HG03135 (cell line): ENCODE measurements at regions not wholly inside any gene's neighbourhood (a gene's known extent, or its start where the extent isn't known, plus 50 kb on each side); places are given as distances from the start of the nearest gene placed in this dataset.
A peak's percentile ranks its signal among the peaks of the same experiment; 100 is the strongest.
"Not testable (repeated sequence)": the region's sequence is repeated elsewhere in the genome, so short reads cannot be mapped to it uniquely, and the experiment has no call there.

ENCODE experiments used
- ATAC-seq: cut with Tn5 transposase; IDR thresholded peaks from one replicate; pipeline ENCODE4 v1.9.1; 2021; ENCODE audit warnings: mild to moderate bottlenecking, moderate library complexity; ENCODE audit not compliant: unreplicated experiment

DNA sequence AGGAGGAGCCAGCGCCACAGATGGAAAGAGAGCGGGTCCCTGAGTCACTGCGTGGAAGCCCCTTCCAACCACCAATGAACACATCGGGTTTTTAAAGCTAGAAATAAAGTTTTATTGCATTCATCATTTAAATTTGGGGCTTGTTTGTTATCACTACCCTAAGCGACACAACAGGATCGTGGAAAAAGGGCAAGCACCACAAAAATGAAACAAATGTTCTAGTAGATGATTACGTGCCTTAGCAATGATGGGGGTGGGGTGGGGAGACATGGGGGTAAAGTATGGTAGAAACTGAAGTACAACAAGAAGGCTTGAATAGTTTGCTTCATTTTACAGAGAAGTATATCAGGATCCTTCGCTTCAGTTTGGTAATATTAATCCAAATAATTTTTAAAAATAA, 221.6 kb upstream of the ATP10A start:
- no peak for ATAC-seq

DNA sequence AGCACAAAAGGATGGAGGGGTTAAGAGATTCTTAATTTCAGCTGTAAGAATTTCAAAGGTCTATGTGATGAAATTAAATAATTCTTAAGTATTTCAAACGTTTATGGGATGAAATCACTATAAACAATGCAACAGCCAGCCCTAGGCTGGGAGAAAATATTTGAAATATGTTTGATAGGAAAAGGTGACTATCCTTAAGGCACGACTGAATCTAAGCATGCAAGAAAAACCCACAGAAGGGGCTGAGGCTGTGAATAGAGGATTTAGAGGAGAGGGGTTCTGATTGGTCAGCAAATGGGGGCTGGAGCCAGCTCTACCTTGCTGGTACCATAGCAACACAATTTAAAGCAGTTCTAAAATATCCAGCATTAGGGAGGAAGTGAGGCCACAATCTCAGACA, 220.8 kb upstream of the ATP10A start:
- ATAC-seq: no peak

- ATAC-seq: no peak
Measured at GRCh38 chr15:26083457-26083856, 220.3 kb upstream of the ATP10A start.

- ATAC-seq: peak; percentile 94
Measured at GRCh38 chr15:26082221-26083109, 219.3 kb upstream of the ATP10A start.

DNA sequence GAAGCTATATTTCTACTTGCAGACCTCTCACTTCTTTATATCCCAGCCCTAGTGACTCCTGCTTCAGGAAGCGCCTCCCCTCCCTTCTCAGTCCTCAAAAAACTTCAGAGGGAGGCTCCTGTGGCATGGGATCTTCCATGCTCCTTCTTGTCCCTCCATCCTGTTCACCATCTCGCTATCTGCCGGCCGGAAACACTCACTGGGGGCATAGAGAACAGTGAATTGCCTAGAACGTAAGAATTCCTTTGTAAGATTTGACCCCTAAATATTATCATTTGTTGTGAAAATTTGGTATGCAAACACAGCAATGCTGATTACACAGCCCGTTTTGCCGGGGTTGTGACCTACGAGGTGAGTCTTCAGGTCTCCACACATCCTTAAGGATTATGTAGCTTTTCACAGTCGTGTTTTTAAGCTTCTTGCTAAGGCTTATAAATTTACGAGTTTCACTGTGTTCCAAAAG, 218.7 kb upstream of the ATP10A start:
- no peak for ATAC-seq

GRCh38 chr15:26075770-26076169, 212.6 kb upstream of the ATP10A start:
- ATAC-seq: no peak

- no peak for ATAC-seq
Measured at GRCh38 chr15:26073430-26074333, 210.6 kb upstream of the ATP10A start.

DNA sequence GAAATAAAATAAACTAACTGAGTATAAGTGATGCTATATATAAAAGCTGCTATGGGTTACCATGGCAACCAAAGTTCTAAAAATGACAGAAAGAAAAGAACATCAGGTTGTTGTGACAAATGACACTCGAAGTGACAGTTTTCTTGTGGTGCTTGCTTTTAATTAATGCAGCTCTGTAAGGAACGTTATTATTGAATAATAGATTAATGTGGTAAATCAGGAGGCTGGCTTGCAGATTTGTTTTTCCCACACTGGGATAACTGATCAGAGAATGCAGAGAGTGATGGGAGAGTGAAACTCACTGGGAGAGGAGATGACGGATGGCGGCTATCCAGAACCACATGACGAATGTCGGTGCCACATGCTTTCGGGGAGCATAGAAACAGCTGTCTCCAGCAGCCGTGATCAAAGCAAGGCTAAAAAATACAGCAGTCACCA, 207.0 kb upstream of the ATP10A start:
- ATAC-seq: no peak

DNA sequence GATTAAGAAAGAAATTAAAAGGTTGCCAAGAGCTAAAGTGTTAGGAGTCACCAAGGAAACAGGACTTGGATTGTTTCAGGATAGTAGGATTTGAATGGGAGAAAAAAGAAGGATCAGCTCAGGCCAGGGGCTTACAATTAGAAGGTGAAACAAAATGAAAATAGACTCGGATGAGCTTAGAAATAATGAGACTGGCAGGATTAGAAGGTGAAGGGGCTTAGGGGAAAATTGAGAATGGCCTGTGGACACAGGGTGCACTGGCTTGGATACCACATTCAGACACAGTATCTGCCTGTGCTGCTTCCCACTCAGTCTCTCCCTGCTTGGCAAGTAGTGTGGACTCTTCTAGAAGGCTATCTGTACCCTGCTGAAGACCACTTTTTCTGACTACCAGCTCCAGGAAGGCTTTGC, 206.1 kb upstream of the ATP10A start:
- ATAC-seq: no peak

GRCh38 chr15:26066896-26067295, 203.8 kb upstream of the ATP10A start:
- ATAC-seq: no peak

- no peak for ATAC-seq
Measured at GRCh38 chr15:26065723-26066122, 202.6 kb upstream of the ATP10A start.

DNA sequence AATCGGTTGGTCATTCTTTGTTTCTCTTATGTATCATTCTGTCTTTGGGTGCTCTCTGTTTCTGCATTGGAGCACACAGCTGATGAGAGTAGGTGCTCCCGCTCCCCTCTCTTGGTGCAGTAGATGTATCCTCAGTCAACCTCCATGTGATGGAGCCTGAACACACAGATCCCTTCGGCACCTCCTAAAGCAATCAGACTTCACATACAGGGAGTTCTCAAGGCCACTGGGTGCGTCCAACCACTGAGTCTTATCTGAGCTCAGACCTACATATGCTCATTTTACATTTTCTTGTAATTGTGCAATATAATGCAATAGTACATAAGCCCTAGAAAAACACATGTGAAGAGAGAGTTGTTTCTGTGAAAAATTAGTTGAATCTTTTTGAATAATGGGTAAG, 198.1 kb upstream of the ATP10A start:
- ATAC-seq: no peak

DNA sequence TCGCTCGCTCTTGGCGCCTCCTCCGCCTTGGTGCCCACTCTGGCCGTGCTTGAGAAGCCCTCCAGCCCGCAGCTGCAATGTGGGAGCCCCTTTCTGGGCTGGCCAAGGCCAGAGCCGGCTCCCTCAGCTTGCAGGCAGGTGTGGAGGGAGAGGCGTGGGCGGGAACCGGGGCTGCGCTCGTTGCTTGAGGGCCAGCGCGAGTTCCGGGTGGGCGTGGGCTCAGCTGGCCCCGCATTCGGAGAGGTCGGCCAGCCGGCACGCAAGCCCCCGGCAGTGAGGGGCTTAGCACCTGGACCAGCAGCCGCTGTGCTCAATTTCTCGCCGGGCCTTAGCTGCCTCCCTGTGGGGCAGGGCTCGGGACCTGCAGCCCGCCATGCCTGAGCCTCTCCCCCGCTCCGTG, 193.6 kb upstream of the ATP10A start:
- ATAC-seq: not testable (repeated sequence)

- no peak for ATAC-seq
Measured at GRCh38 chr15:26051761-26052675, 188.9 kb upstream of the ATP10A start.

DNA sequence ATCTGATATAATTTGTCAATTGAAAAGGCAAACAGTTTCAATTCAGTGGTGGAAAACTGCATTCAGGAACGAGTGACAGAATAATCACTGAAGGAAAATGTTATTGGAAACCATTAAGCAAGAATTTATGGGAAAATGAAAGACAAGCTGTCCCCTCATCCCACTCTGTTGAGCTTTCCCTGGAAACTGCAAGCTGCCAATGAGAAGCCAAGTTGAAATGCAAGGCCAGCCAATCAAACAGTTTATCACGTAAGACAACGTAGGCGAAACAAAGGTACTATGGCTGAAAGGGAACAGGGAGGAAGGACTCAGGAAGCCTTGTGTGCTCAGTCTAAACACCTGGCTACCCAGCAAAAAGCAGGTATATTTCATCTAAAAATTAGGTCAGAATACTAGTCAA, 187.9 kb upstream of the ATP10A start:
- no peak for ATAC-seq

GRCh38 chr15:26049900-26050657, 187.0 kb upstream of the ATP10A start:
- no peak for ATAC-seq

DNA sequence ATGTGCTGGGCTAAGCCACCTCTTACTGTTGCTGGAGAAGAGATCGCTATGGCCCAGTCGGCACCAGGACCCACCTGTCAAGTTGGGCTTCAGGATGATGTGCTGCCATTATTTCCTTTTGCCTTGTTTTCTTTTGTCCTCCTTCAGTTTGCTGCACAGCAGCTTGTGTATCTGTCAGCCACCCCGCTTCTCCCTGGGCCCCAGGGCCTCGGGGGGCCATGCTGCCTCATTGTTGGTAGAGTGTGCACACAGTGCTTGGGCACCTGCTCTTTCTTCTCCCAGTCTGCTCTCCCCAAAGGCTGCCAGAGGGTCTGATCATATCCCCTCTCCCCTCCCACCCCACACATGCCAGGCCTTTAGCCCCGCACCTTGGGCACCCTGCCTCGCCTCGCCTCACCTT, 185.5 kb upstream of the ATP10A start:
- no peak for ATAC-seq

DNA sequence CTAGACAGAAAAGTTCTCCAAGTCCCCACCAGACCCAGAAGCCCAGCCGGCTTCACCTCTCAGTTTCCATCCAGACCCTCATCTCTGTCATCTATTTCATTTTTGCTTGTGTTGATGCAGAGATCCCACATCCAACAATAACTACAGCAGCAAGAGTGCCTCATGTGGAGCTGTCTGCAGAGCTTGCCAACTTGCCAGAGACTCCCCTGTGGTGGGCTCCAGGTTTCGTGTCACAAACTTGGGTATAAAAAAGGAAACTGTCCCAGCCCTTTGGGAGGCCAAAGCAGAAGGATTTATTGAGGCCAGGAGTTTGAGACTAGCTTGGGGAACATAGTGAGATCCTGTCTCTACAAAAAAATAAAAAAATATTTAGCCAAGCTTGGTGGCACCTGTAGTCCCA, 182.4 kb upstream of the ATP10A start:
- no peak for ATAC-seq

- no peak for ATAC-seq
Measured at GRCh38 chr15:26043018-26043417, 179.9 kb upstream of the ATP10A start.

GRCh38 chr15:26038693-26039092, 175.6 kb upstream of the ATP10A start:
- ATAC-seq: no peak
